ENCODE measurements at regions not wholly inside any gene's neighbourhood (a gene's known extent, or its start where the extent isn't known, plus 50 kb on each side); places are given as distances from the start of the nearest gene placed in this dataset.
A peak's percentile ranks its signal among the peaks of the same experiment; 100 is the strongest.
"Not testable (repeated sequence)": the region's sequence is repeated elsewhere in the genome, so short reads cannot be mapped to it uniquely, and the experiment has no call there.

DNA sequence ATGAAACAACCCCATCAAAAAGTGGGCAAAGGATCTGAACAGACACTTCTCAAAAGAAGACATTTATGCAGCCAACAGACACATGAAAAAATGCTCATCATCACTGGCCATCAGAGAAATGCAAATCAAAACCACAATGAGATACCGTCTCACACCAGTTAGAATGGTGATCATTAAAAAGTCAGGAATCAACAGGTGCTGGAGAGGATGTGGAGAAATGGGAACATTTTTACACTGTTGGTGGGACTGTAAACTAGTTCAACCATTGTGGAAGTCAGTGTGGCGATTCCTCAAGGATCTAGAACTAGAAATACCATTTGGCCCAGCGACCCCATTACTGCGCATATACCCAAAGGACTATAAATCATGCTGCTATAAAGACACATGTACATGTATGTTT lies 179.1 kb downstream of the LRRC70 start:
- not testable (repeated sequence) for DNase-seq

- DNase-seq: not testable (repeated sequence)
These were observed 174.4 kb downstream of the LRRC70 start for GRCh38 chr5:62752998-62753367.

DNA sequence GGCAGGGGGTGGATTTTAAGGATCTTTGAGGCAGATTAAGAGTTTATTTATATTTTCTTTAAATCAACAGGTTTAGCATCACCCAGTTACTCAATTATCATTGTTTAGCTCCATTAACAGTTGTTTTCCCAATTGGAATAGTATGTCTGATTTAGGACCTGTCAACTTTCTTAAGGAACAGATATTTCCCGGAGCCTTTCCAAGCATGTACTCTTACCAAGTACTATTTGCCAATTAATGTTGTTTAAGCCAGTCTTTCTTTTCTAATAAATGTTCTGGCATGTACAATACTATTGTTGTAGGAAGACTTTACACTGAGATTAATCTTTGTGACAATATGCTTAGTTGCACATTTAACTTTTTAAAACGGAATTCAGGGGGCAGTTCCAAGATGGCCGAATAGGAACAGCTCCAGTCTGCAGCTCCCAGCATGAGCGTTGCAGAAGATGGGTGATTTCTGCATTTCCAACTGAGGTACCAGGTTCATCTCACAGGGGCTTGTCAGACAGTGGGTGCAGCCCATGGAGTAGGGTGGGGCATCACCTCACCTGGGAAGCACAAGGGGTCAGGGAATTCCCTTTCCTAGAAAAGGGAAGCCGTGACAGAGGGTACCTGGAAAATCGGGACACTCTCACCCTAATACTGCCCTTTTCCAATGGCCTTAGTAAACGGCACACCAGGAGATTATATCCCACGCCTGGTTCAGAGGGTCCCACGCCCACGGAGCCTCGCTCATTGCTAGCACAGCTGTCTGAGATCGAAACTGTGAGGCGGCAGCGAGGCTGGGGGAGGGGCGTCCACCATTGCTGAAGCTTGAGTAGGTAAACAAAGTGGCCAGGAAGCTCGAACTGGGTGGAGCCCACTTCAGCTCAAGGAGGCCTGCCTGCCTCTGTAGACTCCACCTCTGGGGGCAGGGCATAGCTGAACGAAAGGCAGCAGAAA lies 173.7 kb downstream of the LRRC70 start:
- DNase-seq: not testable (repeated sequence)

GRCh38 chr5:62742207-62742606 lies 163.6 kb downstream of the LRRC70 start:
- DNase-seq: no peak

- DNase-seq: no peak
These were observed 163.1 kb downstream of the LRRC70 start for GRCh38 chr5:62741761-62742160.

GRCh38 chr5:62737766-62738165 lies 159.1 kb downstream of the LRRC70 start:
- no peak for DNase-seq

DNA sequence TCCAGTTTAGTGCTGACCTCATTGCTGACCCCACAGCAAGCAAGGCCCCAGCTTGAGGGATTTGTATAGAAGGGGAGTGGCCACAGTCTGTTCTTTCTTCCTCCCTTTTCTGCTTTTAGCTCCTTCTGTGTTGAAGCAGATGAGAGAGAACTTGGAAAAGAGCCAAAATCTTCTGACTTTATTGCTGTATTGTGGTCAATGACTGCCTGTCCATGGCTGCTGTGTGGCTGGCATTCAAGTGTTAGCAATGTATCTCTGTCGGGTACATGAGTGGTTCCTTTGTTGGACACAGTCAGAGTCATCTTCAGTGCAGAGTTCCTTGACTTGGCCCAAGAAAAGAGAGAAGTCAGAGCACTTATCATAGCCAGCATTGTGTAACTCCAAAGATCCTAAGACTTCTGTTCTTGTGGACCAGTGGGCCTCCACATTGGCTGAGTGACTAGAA lies 154.1 kb downstream of the LRRC70 start:
- no peak for DNase-seq

GRCh38 chr5:62731022-62731421 lies 152.4 kb downstream of the LRRC70 start:
- DNase-seq: no peak

- no peak for DNase-seq
These were observed 151.1 kb downstream of the LRRC70 start for GRCh38 chr5:62729675-62730074.

DNA sequence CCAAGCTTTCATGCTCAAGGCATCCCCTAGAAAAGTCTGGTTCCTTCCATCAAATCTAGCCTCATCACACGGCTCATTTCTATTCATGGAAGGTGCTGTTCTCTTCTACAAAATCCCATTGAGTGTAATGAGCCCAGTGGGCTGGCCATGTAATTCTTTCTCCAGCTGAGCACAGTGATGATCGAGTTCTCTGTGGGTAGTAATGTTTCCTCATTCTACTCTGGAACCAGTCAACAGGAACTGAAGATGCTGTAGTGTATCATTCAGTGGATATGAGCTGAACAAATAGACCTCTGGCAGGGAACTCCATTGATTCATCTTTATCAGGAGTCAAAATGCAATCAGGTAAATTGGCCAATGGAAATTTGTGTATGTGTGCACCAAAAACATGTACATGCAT lies 149.2 kb downstream of the LRRC70 start:
- DNase-seq: no peak

DNA sequence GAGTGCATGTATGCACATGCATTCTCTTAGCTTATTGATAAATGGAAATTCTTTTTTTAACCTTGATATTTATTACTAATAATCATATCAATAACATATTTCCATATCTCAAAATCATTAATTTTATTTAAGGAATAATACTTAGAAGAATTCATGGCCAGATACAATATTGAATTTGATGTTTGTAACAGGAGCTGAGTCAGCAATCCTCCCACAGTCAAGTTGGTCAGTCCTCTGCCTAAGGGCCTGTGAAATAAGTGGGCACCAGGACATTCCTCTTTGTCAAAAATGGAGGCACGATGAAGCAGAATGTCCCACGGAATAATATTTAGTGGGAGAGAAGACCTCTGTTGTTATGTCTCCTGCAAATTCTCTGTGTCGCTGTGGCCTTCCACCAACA lies 148.6 kb downstream of the LRRC70 start:
- DNase-seq: no peak

DNA sequence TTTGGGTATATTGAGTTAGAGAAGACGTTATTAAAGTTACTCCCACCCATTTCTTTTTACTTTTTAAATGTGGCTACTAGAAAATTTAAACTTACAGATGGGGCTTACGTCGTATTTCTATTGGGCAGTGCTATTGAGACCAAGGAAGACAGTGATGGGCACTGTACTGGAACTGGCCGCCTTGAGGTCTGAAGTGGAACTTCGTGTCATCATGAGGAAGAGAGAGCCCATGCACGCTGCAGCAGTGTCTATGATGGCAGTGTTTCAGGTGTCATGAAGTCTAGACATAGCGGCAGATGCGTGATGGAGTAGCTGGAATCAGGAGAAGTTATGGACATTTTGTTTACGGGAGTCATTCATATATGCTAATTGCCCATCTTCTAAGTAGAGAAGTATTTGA lies 143.7 kb downstream of the LRRC70 start:
- no peak for DNase-seq

- DNase-seq: peak; percentile 9 to 55
These were observed 141.4 kb downstream of the LRRC70 start for GRCh38 chr5:62720031-62720441.

GRCh38 chr5:62719061-62719720 lies 140.6 kb downstream of the LRRC70 start:
- DNase-seq: no peak

GRCh38 chr5:62718324-62718723 lies 139.7 kb downstream of the LRRC70 start:
- DNase-seq: no peak

DNA sequence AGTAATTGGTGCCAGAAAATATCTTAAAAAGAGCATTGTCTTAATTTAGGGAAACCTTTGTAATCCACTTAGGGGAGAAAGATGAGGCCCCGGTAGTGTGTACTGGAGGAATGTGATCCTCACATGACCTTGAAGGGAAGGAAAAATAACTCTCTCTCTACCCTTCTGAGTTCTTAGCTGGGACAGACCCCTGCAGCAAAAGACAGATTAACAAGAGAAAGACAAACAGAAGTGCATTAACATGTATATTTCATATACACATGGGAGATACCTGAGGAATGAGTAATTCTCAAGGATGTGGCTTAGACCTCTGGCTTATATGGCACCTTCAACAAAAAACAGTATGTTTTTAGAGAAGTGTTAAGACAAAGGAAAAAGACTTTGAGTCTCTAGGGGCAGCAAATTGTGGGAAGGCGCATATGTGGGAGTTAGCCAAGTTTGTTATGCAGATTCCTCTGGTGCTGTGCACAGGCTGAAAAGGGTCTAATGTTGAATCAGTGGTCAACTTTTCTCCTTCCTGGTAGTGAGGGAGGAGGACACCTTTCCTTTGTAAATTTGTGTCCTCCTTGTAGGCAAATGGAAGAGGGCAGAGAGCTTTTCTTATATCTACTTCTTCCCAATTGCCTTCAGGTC lies 138.8 kb downstream of the LRRC70 start:
- no peak for DNase-seq

DNA sequence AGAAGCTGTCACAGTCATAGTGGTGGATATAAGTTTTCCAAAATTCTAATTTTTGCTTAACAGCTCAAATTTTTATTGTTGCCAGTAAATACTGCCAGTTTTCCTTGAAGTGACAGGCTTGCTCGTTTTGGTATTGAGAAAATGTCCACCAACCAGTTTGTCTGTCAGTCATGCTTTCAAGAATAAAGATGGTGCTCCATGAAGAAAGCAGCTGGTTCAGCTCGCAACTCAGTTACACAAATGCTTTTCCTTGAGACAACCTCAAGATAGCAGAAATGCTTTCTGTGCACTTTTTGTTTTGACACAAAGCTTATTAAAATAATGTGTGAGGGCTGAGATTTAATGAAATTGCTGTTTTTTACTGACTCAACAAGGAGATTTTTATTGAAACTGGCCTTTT lies 135.7 kb downstream of the LRRC70 start:
- DNase-seq: no peak

DNA sequence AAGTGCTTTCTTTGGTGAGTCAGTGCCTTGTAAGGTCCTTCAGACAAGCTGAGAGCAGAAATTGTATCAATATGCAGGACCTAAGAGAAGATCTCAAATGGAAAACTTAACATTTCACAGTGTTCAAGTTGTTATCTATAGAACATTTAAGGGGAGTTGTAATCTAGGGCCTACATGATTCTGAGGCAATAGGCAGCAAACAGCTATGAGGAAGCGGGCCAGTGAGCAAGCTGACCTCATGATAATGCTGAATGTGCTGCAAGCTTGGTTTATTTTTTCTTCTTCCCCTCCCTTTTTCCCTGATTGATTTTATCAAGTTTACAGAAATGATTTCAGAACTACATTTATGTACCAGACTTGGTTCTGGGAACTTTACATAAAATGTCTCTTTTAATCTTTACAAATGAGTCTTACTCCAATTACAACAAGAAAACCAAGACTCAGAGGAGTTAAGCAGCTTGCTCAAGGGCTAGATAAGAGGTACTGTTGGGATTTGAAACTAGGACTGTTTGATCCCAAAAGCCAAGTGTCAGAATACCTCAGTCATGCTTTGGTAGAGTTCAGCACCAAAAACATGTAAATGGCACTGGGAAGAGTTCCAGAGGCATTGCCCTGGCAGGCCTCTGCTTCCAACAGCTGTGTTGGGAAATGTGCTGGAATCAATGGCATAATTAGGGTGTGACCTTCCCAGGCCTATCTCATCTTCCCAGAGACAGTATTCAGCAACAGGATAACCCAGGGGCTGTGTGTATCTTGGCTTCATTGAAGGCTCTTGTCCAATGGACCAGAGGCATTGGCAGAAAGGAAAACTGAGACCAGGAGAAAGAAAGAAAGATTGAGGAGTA lies 130.1 kb downstream of the LRRC70 start:
- DNase-seq: no peak

- DNase-seq: no peak
These were observed 128.9 kb downstream of the LRRC70 start for GRCh38 chr5:62707563-62707962.

DNA sequence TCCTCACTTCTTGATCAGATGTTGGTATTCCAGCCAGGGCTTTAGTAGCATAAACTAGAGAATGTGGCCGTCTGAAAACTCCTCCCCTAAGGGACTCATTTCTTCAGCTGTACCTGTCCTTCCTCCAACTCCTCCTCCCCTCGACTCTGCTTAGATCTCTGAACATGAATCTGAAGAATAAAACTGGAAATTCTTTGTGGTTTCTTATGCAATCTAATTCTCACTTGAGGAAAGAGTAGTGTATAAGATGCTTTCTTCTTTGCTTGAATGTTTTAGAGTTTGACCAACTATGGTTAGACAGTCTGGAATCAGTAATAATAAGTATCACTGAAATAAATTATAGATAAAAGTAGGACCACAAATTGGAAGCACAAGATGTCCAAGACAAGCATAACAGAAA lies 128.5 kb downstream of the LRRC70 start:
- no peak for DNase-seq

DNA sequence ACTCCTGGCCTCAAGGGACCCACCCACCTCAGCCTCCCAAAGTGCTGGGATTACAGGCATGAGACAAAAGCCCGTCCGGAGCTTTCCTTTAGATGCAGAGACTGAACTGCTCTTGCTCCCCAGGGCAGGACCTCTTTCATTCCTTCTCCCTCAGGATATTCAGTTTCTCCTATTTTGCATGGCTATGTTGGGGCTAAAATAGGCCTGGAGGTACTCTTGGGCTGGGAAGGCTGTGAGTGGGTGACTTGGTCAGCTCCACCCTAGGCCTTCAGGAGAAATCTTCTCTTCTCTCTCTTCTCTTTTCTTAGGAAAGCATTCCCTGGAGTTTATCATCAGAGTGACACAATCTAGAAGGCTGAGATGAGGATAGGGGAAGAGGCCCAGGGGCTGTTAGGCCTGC lies 126.4 kb downstream of the LRRC70 start:
- DNase-seq: no peak

DNA sequence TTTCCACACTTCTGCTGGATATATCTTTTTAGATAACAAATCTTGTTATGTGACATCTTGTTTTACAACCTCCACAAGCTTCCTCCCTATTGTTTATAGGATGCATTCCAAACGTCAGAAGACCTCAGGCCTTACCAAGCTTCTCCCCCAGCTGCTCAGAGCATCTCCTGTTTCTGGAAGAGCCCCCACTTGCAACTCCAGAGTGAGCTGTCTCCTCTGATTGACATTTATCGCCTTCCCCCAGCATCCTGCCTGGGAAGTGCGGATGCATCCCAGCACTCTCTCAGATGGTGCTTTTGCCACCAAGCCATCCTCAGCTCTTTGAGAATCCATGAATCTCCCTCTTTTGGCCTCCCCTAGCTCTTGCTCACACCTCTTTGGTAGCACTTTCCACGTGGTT lies 123.5 kb downstream of the LRRC70 start:
- DNase-seq: no peak

- no peak for DNase-seq
These were observed 122.4 kb downstream of the LRRC70 start for GRCh38 chr5:62701036-62701435.

Measured in NCI-H524 (cell line).